ENCODE measurements at regions not wholly inside any gene's neighbourhood (a gene's known extent, or its start where the extent isn't known, plus 50 kb on each side); places are given as distances from the start of the nearest gene placed in this dataset.

GRCh38 chr3:111333642-111334041 lies 208.4 kb upstream of the CD96 start:
- Histone ChIP-seq H3K23me2 (ENCODE audit: low read depth, low read length) (no peaks in the 10 kb centered on the region; the same call in 1 of the 2 replicates), H2BK15ac (ENCODE audit: low read length) (no peak overlapping the region), H2AK5ac (ENCODE audit: low read depth, low read length) (no peak overlapping the region), H2BK20ac (ENCODE audit: low read length) (no peak overlapping the region), H2BK5ac (ENCODE audit: low read depth, low read length) (no peak overlapping the region), H2BK12ac (ENCODE audit: low read depth, low read length) (no peak overlapping the region), H2AFZ (ENCODE audit: low read length) (no peak overlapping the region), H3K79me2 (ENCODE audit: control insufficient read depth in 1 of 2, insufficient read depth in 2 of 2, low read length in 2 of 2) (no peaks in the 10 kb centered on the region), H3K9me3 (ENCODE audit: insufficient read depth in 2 of 2, low read depth in 1 of 2, low read length in 1 of 2) (no peaks in the 10 kb centered on the region), H3K18ac (ENCODE audit: extremely low read depth, low read length) (no peak overlapping the region), H3K4me2 (ENCODE audit: insufficient read depth in 1 of 2, low read depth in 2 of 2, low read length in 2 of 2) (no peak overlapping the region), H3K79me1 (ENCODE audit: low read depth, low read length) (no peaks in the 10 kb centered on the region), H4K8ac (ENCODE audit: extremely low read depth, insufficient read depth, low read length) (no peak overlapping the region), H3K56ac (replicated peaks; ENCODE audit: insufficient read length, low read depth, low read length) (no peak overlapping the region), H3K14ac (ENCODE audit: insufficient read length) (no peak overlapping the region), H3K23ac (ENCODE audit: insufficient read length) (no peak overlapping the region), H2BK120ac (replicated peaks; ENCODE audit: low read depth, low read length) (no peak overlapping the region), H4K20me1 (replicated peaks in 1 of 2; ENCODE audit: control insufficient read depth in 1 of 2, insufficient read depth in 2 of 2, low read length in 2 of 2) (no peaks in the 10 kb centered on the region), H4K91ac (replicated peaks; ENCODE audit: insufficient read length, low read length) (no peak overlapping the region), H3K4me1 (replicated peaks in 1 of 4; ENCODE audit: control insufficient read depth in 3 of 4, insufficient read depth in 4 of 4, low read length in 3 of 4) (peaks cover 0 to 3% (median 0%) of the 10 kb centered on the region in 4 experiments; a peak in 1 of 7 replicates), H3K36me3 (ENCODE audit: control insufficient read depth in 2 of 4, insufficient read depth in 4 of 4, low read length in 3 of 4) (no peaks in the 10 kb centered on the region), H3K27ac (ENCODE audit: low read depth, low read length) (no peak overlapping the region), H3K9ac (replicated peaks in 1 of 4; ENCODE audit: extremely low read depth in 1 of 4, low read depth in 3 of 4, low read length in 3 of 4) (no peak overlapping the region), H3K4ac (replicated peaks; ENCODE audit: insufficient read length, low read depth, low read length) (no peak overlapping the region), H4K5ac (ENCODE audit: insufficient read length, low read depth, low read length) (no peak overlapping the region), H3K27me3 (replicated peaks in 1 of 4; ENCODE audit: control insufficient read depth in 3 of 4, extremely low read depth in 1 of 4, insufficient read depth in 3 of 4, low read length in 3 of 4) (peaks cover 0 to 1% (median 0%) of the 10 kb centered on the region in 4 experiments; a peak in 2 of 7 replicates), H3K4me3 (ENCODE audit: extremely low read depth in 1 of 4, insufficient read depth in 2 of 4, low read depth in 3 of 4, low read length in 4 of 4) (no peak overlapping the region)
- no peak for FAIRE-seq
- TF ChIP-seq, protein P1, sequence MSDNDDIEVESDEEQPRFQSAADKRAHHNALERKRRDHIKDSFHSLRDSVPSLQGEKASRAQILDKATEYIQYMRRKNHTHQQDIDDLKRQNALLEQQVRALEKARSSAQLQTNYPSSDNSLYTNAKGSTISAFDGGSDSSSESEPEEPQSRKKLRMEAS (IDR thresholded peaks at IDR 0.05): no peak
- TF ChIP-seq TAF1 (IDR thresholded peaks at IDR 0.05; ENCODE audit: low read depth, low read length) (no peak), PHF8 (conservative IDR thresholded peaks at IDR 0.05; ENCODE audit: low read depth, low read length) (no peak), SAP30 (IDR thresholded peaks at IDR 0.05; ENCODE audit: insufficient read depth, insufficient replicate concordance, low read length) (no peak), EGR1 (IDR thresholded peaks at IDR 0.05; ENCODE audit: borderline replicate concordance, low read depth, low read length) (no peak), SIRT6 (IDR thresholded peaks at IDR 0.05; ENCODE audit: low read length) (no peak), KDM5A (IDR thresholded peaks at IDR 0.05; ENCODE audit: low read length) (no peak)
- CTCF ChIA-PET (ENCODE audit: partially characterized antibody): interaction anchor here (0.8 to 1.3 kb wide), 3 partner anchors 11 to 57 kb away, joined by 3 to 4 read pairs (median 3); no protein-coding TSS in a partner anchor
- DNase-seq (ENCODE audit: low read depth in 1 of 2, low spot score in 2 of 2): no peak
- POLR2A ChIA-PET (ENCODE audit: partially characterized antibody): no interaction called here
- 91% methylated on average over 3 of the region's 3 CpGs; no CpG with 5 or more reads in 1 of the 2 experiments for WGBS, 2 experiments (ENCODE audit: extremely low coverage in 1 of 2, insufficient coverage in 1 of 2, insufficient read length in 1 of 2, insufficient replicate concordance in 2 of 2, low coverage in 1 of 2, low lambda C conversion rate in 2 of 2, missing lambda C conversion rate in 1 of 2)

Measured in H1 (cell line).